Gastrocnemius medialis (tissue), 4 donors: ENCODE measurements at regions not wholly inside any gene's neighbourhood (a gene's known extent, or its start where the extent isn't known, plus 50 kb on each side); places are given as distances from the start of the nearest gene placed in this dataset.

ENCODE experiments used
- POLR2A ChIP-seq, 2 donors: fragments of 450-650 bp; IDR thresholded peaks; one replicate each; pipeline ENCODE4 v1.6.1; 2017; ENCODE audit warnings: antibody characterized with exemption in 2 of 2, mild to moderate bottlenecking in 2 of 2, moderate library complexity in 2 of 2
- TF ChIP-seq, protein P1 (sequence below), 5 experiments: fragments of 450-650 bp in 3 of 5; fragments of 200-600 bp in 2 of 5; sonication (generic) in 2 of 5; IDR thresholded peaks in 4 of 5; conservative IDR thresholded peaks in 1 of 5; 1 replicate in 4 of 5; 2 replicates in 1 of 5; pipeline ENCODE4 v1.5.1; 2016 to 2019; ENCODE audit warnings: antibody characterized with exemption in 5 of 5, mild to moderate bottlenecking in 3 of 5, moderate library complexity in 3 of 5

DNA sequence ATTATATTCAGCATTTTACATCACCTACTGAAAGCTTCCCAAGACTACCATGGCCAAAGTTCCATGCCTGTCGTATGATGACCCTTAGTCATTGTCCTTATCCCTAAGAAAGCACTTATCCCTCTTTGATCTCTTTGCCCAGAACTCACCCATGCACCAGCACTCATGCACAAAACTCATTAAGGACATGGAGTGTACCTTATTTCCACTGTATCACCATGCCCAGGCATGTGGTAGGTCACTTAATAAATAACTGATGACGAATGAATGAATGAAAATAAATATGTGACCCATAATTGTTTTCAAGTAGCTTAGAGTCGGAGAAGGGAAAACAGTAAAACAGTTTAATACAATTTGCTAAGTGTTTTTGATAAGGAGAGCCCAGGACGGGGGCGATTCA lies 220.1 kb downstream of the IKZF2 start:
- TF ChIP-seq, protein P1, sequence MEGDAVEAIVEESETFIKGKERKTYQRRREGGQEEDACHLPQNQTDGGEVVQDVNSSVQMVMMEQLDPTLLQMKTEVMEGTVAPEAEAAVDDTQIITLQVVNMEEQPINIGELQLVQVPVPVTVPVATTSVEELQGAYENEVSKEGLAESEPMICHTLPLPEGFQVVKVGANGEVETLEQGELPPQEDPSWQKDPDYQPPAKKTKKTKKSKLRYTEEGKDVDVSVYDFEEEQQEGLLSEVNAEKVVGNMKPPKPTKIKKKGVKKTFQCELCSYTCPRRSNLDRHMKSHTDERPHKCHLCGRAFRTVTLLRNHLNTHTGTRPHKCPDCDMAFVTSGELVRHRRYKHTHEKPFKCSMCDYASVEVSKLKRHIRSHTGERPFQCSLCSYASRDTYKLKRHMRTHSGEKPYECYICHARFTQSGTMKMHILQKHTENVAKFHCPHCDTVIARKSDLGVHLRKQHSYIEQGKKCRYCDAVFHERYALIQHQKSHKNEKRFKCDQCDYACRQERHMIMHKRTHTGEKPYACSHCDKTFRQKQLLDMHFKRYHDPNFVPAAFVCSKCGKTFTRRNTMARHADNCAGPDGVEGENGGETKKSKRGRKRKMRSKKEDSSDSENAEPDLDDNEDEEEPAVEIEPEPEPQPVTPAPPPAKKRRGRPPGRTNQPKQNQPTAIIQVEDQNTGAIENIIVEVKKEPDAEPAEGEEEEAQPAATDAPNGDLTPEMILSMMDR (IDR thresholded peaks at IDR 0.05 in 4 of 5, conservative IDR thresholded peaks at IDR 0.05 in 1 of 5) = no peak
- TF ChIP-seq POLR2A (IDR thresholded peaks at IDR 0.05) = no peak
